ENCODE measurements at regions not wholly inside any gene's neighbourhood (a gene's known extent, or its start where the extent isn't known, plus 50 kb on each side); places are given as distances from the start of the nearest gene placed in this dataset.

GRCh38 chr5:106367281-106367680, 1303.5 kb downstream of the EFNA5 start:
- TF ChIP-seq SUZ12 (IDR thresholded peaks at IDR 0.05) (no peak), TARDBP (IDR thresholded peaks at IDR 0.05) (no peak), ELF4 (IDR thresholded peaks at IDR 0.05) (no peak)

All from HEK293T (cell line).